Urinary bladder (tissue), 3 donors: ENCODE measurements at regions not wholly inside any gene's neighbourhood (a gene's known extent, or its start where the extent isn't known, plus 50 kb on each side); places are given as distances from the start of the nearest gene placed in this dataset.
"Not testable (repeated sequence)": the region's sequence is repeated elsewhere in the genome, so short reads cannot be mapped to it uniquely, and the experiment has no call there.

Source experiments
- DNase-seq: peaks from one replicate; pipeline ENCODE4 v3.0.0-alpha.2; 2015; ENCODE audit errors: extremely low spot score
- H3K27ac ChIP-seq: one replicate; pipeline ENCODE4 v1.5.1; 2013; ENCODE audit warnings: low read depth, mild to moderate bottlenecking, moderate library complexity
- H3K36me3 ChIP-seq: one replicate; pipeline ENCODE4 v1.6.1; 2013; ENCODE audit warnings: mild to moderate bottlenecking, moderate library complexity; ENCODE audit not compliant: insufficient read depth
- H3K4me1 ChIP-seq: one replicate; pipeline ENCODE4 v1.6.1; 2013; ENCODE audit warnings: mild to moderate bottlenecking, moderate library complexity; ENCODE audit not compliant: insufficient read depth
- H3K4me3 ChIP-seq: one replicate; pipeline ENCODE4 v1.5.1; 2013; ENCODE audit warnings: low read depth, low read length
- WGBS: extraction: QIAGEN DNeasy Blood & Tissue Kit; methylation state at CpG from one replicate; pipeline ENCODE4 v1.1.7; 2013; 5-methylcytosine and 5-hydroxymethylcytosine counted together
- donor health status: healthy with polysubstance abuse.
- donor health status: healthy.

- Histone ChIP-seq H3K4me1 (no peaks in the 10 kb centered on the region), H3K27ac (no peak overlapping the region), H3K36me3 (no peaks in the 10 kb centered on the region), H3K4me3 (no peak overlapping the region)
- WGBS: 86% methylated on average over 11 of the region's 11 CpGs
- no peak for DNase-seq
These were observed 119.8 kb upstream of the PCBD1 start for GRCh38 chr10:71008150-71008549.

GRCh38 chr10:71009126-71009525 is 120.8 kb upstream of the PCBD1 start:
- no peak for DNase-seq
- Histone ChIP-seq H3K4me1 (no peaks in the 10 kb centered on the region), H3K36me3 (no peaks in the 10 kb centered on the region), H3K4me3 (no peak overlapping the region), H3K27ac (no peak overlapping the region)
- 73% methylated on average over 16 of the region's 16 CpGs for WGBS

GRCh38 chr10:71010730-71011129 is 122.4 kb upstream of the PCBD1 start:
- H3K36me3 ChIP-seq: no peaks in the 10 kb centered on the region
- WGBS: 57% methylated on average over 4 of the region's 4 CpGs
- H3K4me3 ChIP-seq: no peak overlapping the region
- H3K27ac ChIP-seq: no peak overlapping the region
- H3K4me1 ChIP-seq: no peaks in the 10 kb centered on the region
- no peak for DNase-seq

DNA sequence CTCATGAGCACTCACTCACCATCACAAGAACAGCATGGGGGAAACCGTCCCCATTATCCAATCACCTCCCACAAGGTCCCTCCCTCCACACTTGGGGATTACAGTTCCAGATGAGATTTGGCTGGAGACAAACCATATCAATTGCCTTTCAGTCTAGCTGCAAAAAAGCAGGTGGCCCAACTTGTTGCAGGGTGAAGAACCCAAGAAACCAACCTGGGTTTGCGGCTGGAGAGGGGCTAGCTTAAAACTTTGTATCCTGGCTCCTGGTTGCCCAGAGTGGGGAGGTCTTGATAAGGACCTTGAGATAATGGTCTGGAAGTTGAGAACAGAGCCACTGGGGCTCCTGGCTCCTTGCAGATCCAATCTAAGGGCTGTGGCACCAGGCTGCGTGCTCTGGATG is 122.8 kb upstream of the PCBD1 start:
- 85% methylated on average over 3 of the region's 3 CpGs for WGBS

DNA sequence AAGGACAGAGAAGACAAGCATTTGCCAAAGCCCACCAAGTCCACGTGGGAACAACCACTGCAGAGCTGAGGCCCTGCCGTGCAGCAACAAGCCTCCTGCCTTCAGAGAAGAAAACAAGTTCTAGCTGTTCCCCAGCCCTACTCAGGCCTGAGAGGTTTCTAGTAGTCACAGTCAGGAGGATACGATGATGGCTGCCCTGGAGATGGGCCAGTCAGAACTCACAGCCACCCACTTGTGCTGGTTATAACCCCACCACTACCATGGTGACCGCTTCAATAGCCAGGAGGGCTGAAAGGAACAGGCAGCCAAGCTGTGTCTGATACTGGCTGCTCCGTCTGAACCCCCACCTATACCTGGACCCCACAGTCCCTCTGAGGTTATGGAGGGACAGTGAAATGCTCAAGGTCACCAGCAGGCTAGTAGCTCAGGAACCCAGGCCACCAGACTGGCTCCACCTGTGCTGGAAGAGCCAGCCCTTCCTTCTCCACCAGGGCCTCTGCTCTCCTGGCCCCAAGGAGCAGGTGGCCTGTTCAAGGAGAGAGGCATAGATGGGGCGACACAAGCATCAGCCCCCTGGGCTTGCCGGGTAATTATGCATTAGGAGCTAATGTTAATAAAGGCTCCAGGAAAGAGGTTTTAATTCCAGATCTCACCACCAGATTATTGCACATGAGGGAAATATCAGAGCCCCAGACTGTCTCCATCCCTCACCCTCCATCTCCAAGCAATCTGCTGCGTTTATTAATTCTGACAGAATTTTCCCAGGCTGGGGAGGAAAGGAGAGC is 125.8 kb upstream of the PCBD1 start:
- no peak for DNase-seq
- no peak overlapping the region for H3K27ac ChIP-seq
- H3K4me1 ChIP-seq: no peaks in the 10 kb centered on the region
- 73% methylated on average over 8 of the region's 8 CpGs for WGBS
- H3K4me3 ChIP-seq: no peak overlapping the region
- H3K36me3 ChIP-seq: no peaks in the 10 kb centered on the region

More for the DNA sequence above, 122.8 kb upstream of the PCBD1 start:
- no peaks in the 10 kb centered on the region for H3K4me1 ChIP-seq
- no peak overlapping the region for H3K4me3 ChIP-seq
- no peak overlapping the region for H3K27ac ChIP-seq
- DNase-seq: no peak
- no peaks in the 10 kb centered on the region for H3K36me3 ChIP-seq

DNA sequence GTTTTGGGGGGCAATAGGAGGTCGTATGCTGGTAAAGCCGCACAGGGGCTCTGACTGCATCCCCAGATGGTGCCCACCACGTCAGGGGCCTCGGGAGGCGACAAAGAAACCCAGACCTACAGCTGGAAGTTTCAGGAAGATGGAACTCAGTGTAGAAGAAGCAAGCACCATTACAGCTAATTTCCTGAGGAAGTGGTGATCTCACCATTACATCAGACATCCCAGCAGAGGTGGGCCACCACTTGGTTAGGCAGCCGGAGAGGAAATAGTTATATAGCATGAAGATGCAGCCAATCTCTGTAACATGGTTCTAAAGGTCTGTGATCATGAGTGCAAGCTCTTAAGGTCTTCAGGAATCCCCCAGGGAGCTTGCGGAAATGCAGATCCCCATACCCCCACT is 127.3 kb upstream of the PCBD1 start:
- 71% methylated on average over 7 of the region's 7 CpGs for WGBS
- no peaks in the 10 kb centered on the region for H3K4me1 ChIP-seq
- DNase-seq: no peak

GRCh38 chr10:71020061-71020460 is 131.7 kb upstream of the PCBD1 start:
- H3K4me3 ChIP-seq, H3K4me1 ChIP-seq, H3K27ac ChIP-seq, H3K36me3 ChIP-seq, DNase-seq: not testable (repeated sequence)
- 94% methylated on average over 1 of the region's 1 CpG for WGBS

More for the DNA sequence above, 127.3 kb upstream of the PCBD1 start:
- Histone ChIP-seq H3K4me3 (no peak overlapping the region), H3K36me3 (no peaks in the 10 kb centered on the region), H3K27ac (no peak overlapping the region)

DNA sequence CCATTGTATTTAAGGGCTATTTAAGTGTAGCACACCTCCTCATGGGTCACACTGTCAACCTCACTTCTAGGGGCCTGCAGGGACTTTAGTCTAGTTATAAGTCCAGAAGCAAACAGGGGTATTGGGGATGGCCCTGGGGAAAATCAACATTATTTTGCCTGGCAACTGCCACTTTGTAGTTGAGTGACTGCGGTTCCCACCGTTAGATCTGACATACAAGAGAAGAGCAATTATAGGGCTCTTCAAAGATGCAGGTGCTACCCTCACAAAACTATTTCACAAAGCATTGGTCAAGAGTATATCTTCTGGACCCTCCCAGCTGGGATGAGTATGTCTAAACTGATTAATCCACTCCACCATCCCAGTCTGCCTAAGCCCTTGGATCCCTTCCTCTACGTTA is 133.0 kb upstream of the PCBD1 start:
- Histone ChIP-seq H3K4me3 (no peak overlapping the region), H3K4me1 (no peaks in the 10 kb centered on the region)

GRCh38 chr10:71023704-71024283 is 135.4 kb upstream of the PCBD1 start:
- Histone ChIP-seq H3K27ac (no peak overlapping the region), H3K4me1 (no peaks in the 10 kb centered on the region), H3K36me3 (no peaks in the 10 kb centered on the region), H3K4me3 (no peak overlapping the region)
- WGBS: 88% methylated on average over 5 of the region's 5 CpGs
- DNase-seq: no peak

More for the DNA sequence above, 133.0 kb upstream of the PCBD1 start:
- DNase-seq: no peak
- no peaks in the 10 kb centered on the region for H3K36me3 ChIP-seq
- no peak overlapping the region for H3K27ac ChIP-seq
- WGBS: 95% methylated on average over 3 of the region's 3 CpGs

DNA sequence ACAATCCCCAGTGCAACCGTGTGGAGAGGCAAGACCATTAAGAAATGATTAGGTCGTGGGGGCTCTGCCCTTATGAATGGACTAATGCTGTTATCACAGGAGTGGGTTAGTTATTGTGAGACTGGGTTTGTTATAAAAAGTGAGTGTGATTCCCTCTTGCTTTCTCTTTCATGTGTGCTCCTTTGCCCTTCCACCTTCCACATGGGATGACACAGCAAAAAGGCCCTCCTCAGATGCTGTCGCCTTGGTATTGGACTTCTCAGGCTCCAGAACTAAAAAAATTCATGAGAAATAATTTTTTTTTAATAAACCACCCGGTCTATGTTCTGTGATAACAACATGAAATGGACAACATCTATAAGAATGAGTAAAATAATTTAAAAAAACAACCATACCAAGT is 136.1 kb upstream of the PCBD1 start:
- H3K36me3 ChIP-seq: no peaks in the 10 kb centered on the region
- H3K4me1 ChIP-seq: no peaks in the 10 kb centered on the region
- DNase-seq: no peak
- no peak overlapping the region for H3K27ac ChIP-seq
- H3K4me3 ChIP-seq: no peak overlapping the region
- WGBS: 65% methylated on average over 4 of the region's 4 CpGs

- WGBS: 65% methylated on average over 4 of the region's 4 CpGs
- H3K4me3 ChIP-seq: no peak overlapping the region
- no peak overlapping the region for H3K27ac ChIP-seq
- no peaks in the 10 kb centered on the region for H3K4me1 ChIP-seq
- no peak for DNase-seq
- H3K36me3 ChIP-seq: no peaks in the 10 kb centered on the region
These were observed 137.2 kb upstream of the PCBD1 start for GRCh38 chr10:71025535-71025934.

DNA sequence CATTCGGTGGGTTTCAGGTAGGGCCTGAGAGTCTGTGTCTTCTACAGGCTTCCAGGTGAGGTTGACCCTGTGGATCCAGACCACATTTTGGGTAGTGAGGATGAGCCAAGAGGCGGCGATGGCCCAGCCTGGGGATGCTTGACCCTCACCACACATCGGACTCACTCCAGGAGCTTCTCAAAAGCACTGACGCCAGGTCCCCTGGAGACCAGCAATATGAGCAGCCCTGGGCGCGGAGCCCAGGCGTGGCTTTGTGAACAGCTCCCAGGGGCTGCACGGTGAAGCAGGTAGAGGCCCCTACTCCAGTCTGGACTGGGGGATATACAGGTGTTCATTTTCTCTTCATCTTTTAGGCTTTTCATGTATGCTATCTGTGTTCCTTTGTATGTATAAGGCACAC is 139.7 kb upstream of the PCBD1 start:
- no peak for DNase-seq
- no peak overlapping the region for H3K4me3 ChIP-seq
- 95% methylated on average over 9 of the region's 9 CpGs for WGBS
- H3K27ac ChIP-seq: no peak overlapping the region
- H3K36me3 ChIP-seq: no peaks in the 10 kb centered on the region
- H3K4me1 ChIP-seq: no peaks in the 10 kb centered on the region

GRCh38 chr10:71029411-71029892 is 141.1 kb upstream of the PCBD1 start:
- H3K4me3 ChIP-seq: no peak overlapping the region
- DNase-seq: no peak
- no peaks in the 10 kb centered on the region for H3K36me3 ChIP-seq
- no peaks in the 10 kb centered on the region for H3K4me1 ChIP-seq
- H3K27ac ChIP-seq: no peak overlapping the region
- 78% methylated on average over 9 of the region's 9 CpGs for WGBS

GRCh38 chr10:71029907-71030306 is 141.5 kb upstream of the PCBD1 start:
- Histone ChIP-seq H3K36me3 (no peaks in the 10 kb centered on the region), H3K27ac (no peak overlapping the region), H3K4me3 (no peak overlapping the region), H3K4me1 (no peaks in the 10 kb centered on the region)
- DNase-seq: no peak
- WGBS: 76% methylated on average over 10 of the region's 10 CpGs
